WTC11 (cell line): ENCODE measurements at regions not wholly inside any gene's neighbourhood (a gene's known extent, or its start where the extent isn't known, plus 50 kb on each side); places are given as distances from the start of the nearest gene placed in this dataset.

Source experiments
- ATAC-seq: fragments of 200-7000 bp; cut with Tn5 transposase; 2 replicates; pipeline ENCODE4 v1.10.0; 2021; ENCODE audit warnings: mild to moderate bottlenecking, moderate library complexity
- CTCF ChIA-PET: fragments of 300-600 bp; sonication (Branson Sonifier 250); formaldehyde crosslinking; loops from one replicate; lab custom pipeline; 2021; ENCODE audit warnings: antibody characterized with exemption; lab: Charles Lee
- POLR2A ChIA-PET: fragments of 350-600 bp; sonication (Branson Sonifier 250); formaldehyde crosslinking; loops from one replicate; lab custom pipeline; 2021; ENCODE audit warnings: antibody characterized with exemption; lab: Charles Lee
- DNase-seq: peaks from one replicate; pipeline ENCODE4 v3.0.0; 2021; ENCODE audit warnings: low spot score
- H3K27ac Mint-ChIP-seq: 2 replicates; pipeline ENCODE4 v1.8.0; 2021; ENCODE audit warnings: mixed read lengths
- H3K27me3 Mint-ChIP-seq: 2 replicates; pipeline ENCODE4 v1.8.0; 2021; ENCODE audit warnings: low read depth, mild to moderate bottlenecking, moderate library complexity, mixed read lengths
- H3K36me3 Mint-ChIP-seq: 2 replicates; pipeline ENCODE4 v1.8.0; 2021; ENCODE audit warnings: mixed read lengths
- H3K4me1 Mint-ChIP-seq: 2 replicates; pipeline ENCODE4 v1.8.0; 2022; ENCODE audit warnings: mixed read lengths
- H3K4me3 Mint-ChIP-seq: 2 replicates; pipeline ENCODE4 v1.8.0; 2021; ENCODE audit warnings: mild to moderate bottlenecking, moderate library complexity, mixed read lengths
- H3K9me3 Mint-ChIP-seq: 2 replicates; pipeline ENCODE4 v1.8.0; 2021; ENCODE audit warnings: mixed read lengths
- AR ChIP-seq: fragments of 250-450 bp; sonication (Bioruptor Pico); IDR thresholded peaks from 2 replicates; pipeline ENCODE4 v1.9.0; 2021; ENCODE audit warnings: mild to moderate bottlenecking
- CREB1 ChIP-seq: sonication (generic); formaldehyde crosslinking; IDR thresholded peaks from 2 replicates; pipeline ENCODE4 v1.8.0; 2023; ENCODE audit warnings: mild to moderate bottlenecking, missing genetic modification reagents
- E2F5 ChIP-seq: sonication (generic); formaldehyde crosslinking; IDR thresholded peaks from 2 replicates; pipeline ENCODE4 v1.8.1; 2022; ENCODE audit warnings: mild to moderate bottlenecking, moderate library complexity, missing genetic modification reagents
- ELF4 ChIP-seq: sonication (generic); formaldehyde crosslinking; IDR thresholded peaks from 2 replicates; pipeline ENCODE4 v1.8.1; 2022; ENCODE audit warnings: low read depth, mild to moderate bottlenecking, moderate library complexity, missing genetic modification reagents
- EMX1 ChIP-seq: fragments of 250-450 bp; sonication (Bioruptor Pico); IDR thresholded peaks from 2 replicates; pipeline ENCODE4 v1.8.0; 2021; ENCODE audit warnings: mild to moderate bottlenecking
- JUN ChIP-seq: sonication (generic); formaldehyde crosslinking; IDR thresholded peaks from 2 replicates; pipeline ENCODE4 v1.8.0; 2023; ENCODE audit warnings: mild to moderate bottlenecking, missing genetic modification reagents
- NFYB ChIP-seq: sonication (generic); formaldehyde crosslinking; conservative IDR thresholded peaks from 2 replicates; pipeline ENCODE4 v1.8.0; 2022; ENCODE audit warnings: low read depth, missing genetic modification reagents
- NR3C1 ChIP-seq: sonication (generic); formaldehyde crosslinking; conservative IDR thresholded peaks from 2 replicates; pipeline ENCODE4 v1.8.1; 2023; ENCODE audit warnings: low read depth, mild to moderate bottlenecking, missing genetic modification reagents
- RELA ChIP-seq: sonication (generic); formaldehyde crosslinking; IDR thresholded peaks from 2 replicates; pipeline ENCODE4 v1.8.1; 2022; ENCODE audit warnings: missing genetic modification reagents, mild to moderate bottlenecking, borderline replicate concordance
- SOX15 ChIP-seq: fragments of 250-450 bp; sonication (Bioruptor Pico); IDR thresholded peaks from 2 replicates; pipeline ENCODE4 v1.9.0; 2021; ENCODE audit warnings: mild to moderate bottlenecking
- SP1 ChIP-seq: sonication (generic); formaldehyde crosslinking; conservative IDR thresholded peaks from 2 replicates; pipeline ENCODE4 v1.8.1; 2022; ENCODE audit warnings: missing genetic modification reagents
- ZBTB21 ChIP-seq: sonication (generic); formaldehyde crosslinking; IDR thresholded peaks from 2 replicates; pipeline ENCODE4 v1.8.1; 2023; ENCODE audit warnings: mild to moderate bottlenecking, missing genetic modification reagents, borderline replicate concordance
- ZNF219 ChIP-seq: sonication (generic); formaldehyde crosslinking; IDR thresholded peaks from 2 replicates; pipeline ENCODE4 v1.8.0; 2023; ENCODE audit warnings: missing genetic modification reagents, mild to moderate bottlenecking, borderline replicate concordance
- ZNF317 ChIP-seq: sonication (generic); formaldehyde crosslinking; IDR thresholded peaks from 2 replicates; pipeline ENCODE4 v1.8.1; 2023; ENCODE audit warnings: low read depth, mild to moderate bottlenecking, moderate library complexity, missing genetic modification reagents, borderline replicate concordance
- ZNF396 ChIP-seq: fragments of 250-450 bp; sonication (Bioruptor Pico); IDR thresholded peaks from 2 replicates; pipeline ENCODE4 v1.8.0; 2021; ENCODE audit warnings: mild to moderate bottlenecking, moderate library complexity, borderline replicate concordance
- ZNF671 ChIP-seq: fragments of 250-450 bp; sonication (Bioruptor Pico); IDR thresholded peaks from 2 replicates; pipeline ENCODE4 v1.8.0; 2021; ENCODE audit warnings: mild to moderate bottlenecking
- TF ChIP-seq, protein P1 (sequence below): sonication (generic); formaldehyde crosslinking; IDR thresholded peaks from 2 replicates; pipeline ENCODE4 v1.8.0; 2022; ENCODE audit warnings: mild to moderate bottlenecking, missing genetic modification reagents
- TF ChIP-seq, protein P2 (sequence below): sonication (generic); formaldehyde crosslinking; IDR thresholded peaks from 2 replicates; pipeline ENCODE4 v1.8.1; 2023; ENCODE audit warnings: mild to moderate bottlenecking, missing genetic modification reagents, borderline replicate concordance
- TF ChIP-seq, protein P3 (sequence below): sonication (generic); formaldehyde crosslinking; IDR thresholded peaks from 2 replicates; pipeline ENCODE4 v1.8.1; 2022; ENCODE audit warnings: missing genetic modification reagents, borderline replicate concordance

DNA sequence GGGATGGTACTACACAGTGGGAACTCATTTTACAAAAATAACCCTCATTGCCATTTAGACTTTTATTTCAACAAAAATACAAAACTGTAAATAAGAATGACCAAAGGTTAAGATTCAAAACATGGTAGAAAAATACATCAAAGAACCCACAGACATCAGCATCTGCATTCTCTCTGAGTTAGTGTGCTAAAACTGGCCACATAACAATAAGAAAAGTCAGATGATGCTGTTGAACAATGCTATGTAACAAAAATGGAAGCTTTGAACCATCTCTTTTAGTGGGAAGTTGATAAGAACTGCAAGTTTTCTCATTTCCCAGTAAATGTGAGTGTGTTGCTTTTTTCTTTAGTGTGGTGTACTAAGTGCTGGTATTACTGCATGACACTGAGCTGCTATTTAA lies 888.4 kb upstream of the EPHA5 start:
- H3K36me3 Mint-ChIP-seq = no peaks in the 10 kb centered on the region
- no peak overlapping the region for H3K27ac Mint-ChIP-seq
- CTCF ChIA-PET = no interaction called here
- no peak for DNase-seq
- no peaks in the 10 kb centered on the region for H3K27me3 Mint-ChIP-seq
- H3K9me3 Mint-ChIP-seq = peaks cover 21% of the 10 kb centered on the region
- POLR2A ChIA-PET = interaction anchor here (0.9 to 1.4 kb wide), 2 partner anchors 16 to 42 kb away, joined by 3 to 4 read pairs; no protein-coding TSS in a partner anchor
- peaks cover 5% of the 10 kb centered on the region; the same call in 1 of the 2 replicates for H3K4me1 Mint-ChIP-seq
- TF ChIP-seq, protein P1, sequence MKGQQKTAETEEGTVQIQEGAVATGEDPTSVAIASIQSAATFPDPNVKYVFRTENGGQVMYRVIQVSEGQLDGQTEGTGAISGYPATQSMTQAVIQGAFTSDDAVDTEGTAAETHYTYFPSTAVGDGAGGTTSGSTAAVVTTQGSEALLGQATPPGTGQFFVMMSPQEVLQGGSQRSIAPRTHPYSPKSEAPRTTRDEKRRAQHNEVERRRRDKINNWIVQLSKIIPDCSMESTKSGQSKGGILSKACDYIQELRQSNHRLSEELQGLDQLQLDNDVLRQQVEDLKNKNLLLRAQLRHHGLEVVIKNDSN (CRISPR knock-in tag) = no peak
- no peak for TF ChIP-seq NFYB (CRISPR knock-in tag)
- no peak for TF ChIP-seq SOX15 (CRISPR knock-in tag)
- TF ChIP-seq ZBTB21 (CRISPR knock-in tag) = no peak
- no peak for TF ChIP-seq RELA
- no peak for TF ChIP-seq NR3C1 (CRISPR knock-in tag)
- TF ChIP-seq AR = no peak
- no peak for TF ChIP-seq JUN (CRISPR knock-in tag)
- ATAC-seq = no peak
- H3K4me3 Mint-ChIP-seq = no peak overlapping the region

DNA sequence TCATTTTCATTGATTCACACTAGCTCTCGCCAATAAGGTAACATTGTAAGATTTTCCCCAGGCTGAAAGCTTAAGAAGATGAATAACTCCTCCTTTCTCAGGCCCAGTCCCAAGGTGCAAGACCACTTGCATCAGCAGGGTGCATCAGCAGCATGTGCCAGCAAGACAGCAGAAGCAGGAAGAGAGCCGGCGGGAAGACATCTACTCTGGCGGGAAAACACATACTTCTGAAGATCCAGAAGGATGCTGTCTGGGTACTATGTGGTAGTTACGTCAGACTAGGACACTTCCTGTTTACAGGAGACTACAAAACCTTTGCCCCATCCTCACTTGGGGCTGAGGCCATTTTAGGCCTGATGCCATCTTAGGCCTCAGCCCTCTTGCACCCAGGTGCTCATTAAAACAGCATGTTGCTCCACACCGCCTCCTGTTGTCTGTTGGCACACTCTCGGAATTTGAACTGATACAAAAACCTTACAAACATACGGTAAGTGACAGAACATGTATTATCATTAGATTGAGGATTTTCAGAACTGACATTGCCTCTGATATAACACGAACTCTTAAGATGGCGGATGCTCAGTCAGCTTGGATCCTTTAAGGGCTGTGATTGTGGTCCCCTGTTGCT lies 886.5 kb upstream of the EPHA5 start:
- DNase-seq (no peak), ATAC-seq (no peak)
- Mint-ChIP-seq H3K4me1 (peaks cover 5% of the 10 kb centered on the region; the same call in 1 of the 2 replicates), H3K27me3 (no peaks in the 10 kb centered on the region), H3K27ac (no peak overlapping the region), H3K4me3 (no peak overlapping the region), H3K9me3 (peaks cover 28% of the 10 kb centered on the region), H3K36me3 (peaks cover 2% of the 10 kb centered on the region)
- ChIA-PET CTCF (no interaction called here), POLR2A (no interaction called here)
- TF ChIP-seq ELF4 (CRISPR knock-in tag) (no peak), EMX1 (CRISPR knock-in tag) (no peak), ZNF219 (CRISPR knock-in tag) (no peak), CREB1 (no peak), SOX15 (CRISPR knock-in tag) (no peak), SP1 (no peak), AR (no peak), ZNF317 (CRISPR knock-in tag) (no peak), E2F5 (CRISPR knock-in tag) (no peak), ZNF396 (CRISPR knock-in tag) (no peak), ZNF671 (CRISPR knock-in tag) (no peak)
- TF ChIP-seq, protein P2, sequence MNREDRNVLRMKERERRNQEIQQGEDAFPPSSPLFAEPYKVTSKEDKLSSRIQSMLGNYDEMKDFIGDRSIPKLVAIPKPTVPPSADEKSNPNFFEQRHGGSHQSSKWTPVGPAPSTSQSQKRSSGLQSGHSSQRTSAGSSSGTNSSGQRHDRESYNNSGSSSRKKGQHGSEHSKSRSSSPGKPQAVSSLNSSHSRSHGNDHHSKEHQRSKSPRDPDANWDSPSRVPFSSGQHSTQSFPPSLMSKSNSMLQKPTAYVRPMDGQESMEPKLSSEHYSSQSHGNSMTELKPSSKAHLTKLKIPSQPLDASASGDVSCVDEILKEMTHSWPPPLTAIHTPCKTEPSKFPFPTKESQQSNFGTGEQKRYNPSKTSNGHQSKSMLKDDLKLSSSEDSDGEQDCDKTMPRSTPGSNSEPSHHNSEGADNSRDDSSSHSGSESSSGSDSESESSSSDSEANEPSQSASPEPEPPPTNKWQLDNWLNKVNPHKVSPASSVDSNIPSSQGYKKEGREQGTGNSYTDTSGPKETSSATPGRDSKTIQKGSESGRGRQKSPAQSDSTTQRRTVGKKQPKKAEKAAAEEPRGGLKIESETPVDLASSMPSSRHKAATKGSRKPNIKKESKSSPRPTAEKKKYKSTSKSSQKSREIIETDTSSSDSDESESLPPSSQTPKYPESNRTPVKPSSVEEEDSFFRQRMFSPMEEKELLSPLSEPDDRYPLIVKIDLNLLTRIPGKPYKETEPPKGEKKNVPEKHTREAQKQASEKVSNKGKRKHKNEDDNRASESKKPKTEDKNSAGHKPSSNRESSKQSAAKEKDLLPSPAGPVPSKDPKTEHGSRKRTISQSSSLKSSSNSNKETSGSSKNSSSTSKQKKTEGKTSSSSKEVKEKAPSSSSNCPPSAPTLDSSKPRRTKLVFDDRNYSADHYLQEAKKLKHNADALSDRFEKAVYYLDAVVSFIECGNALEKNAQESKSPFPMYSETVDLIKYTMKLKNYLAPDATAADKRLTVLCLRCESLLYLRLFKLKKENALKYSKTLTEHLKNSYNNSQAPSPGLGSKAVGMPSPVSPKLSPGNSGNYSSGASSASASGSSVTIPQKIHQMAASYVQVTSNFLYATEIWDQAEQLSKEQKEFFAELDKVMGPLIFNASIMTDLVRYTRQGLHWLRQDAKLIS (CRISPR knock-in tag) = no peak
- TF ChIP-seq, protein P1 (CRISPR knock-in tag) = no peak
- TF ChIP-seq, protein P3, sequence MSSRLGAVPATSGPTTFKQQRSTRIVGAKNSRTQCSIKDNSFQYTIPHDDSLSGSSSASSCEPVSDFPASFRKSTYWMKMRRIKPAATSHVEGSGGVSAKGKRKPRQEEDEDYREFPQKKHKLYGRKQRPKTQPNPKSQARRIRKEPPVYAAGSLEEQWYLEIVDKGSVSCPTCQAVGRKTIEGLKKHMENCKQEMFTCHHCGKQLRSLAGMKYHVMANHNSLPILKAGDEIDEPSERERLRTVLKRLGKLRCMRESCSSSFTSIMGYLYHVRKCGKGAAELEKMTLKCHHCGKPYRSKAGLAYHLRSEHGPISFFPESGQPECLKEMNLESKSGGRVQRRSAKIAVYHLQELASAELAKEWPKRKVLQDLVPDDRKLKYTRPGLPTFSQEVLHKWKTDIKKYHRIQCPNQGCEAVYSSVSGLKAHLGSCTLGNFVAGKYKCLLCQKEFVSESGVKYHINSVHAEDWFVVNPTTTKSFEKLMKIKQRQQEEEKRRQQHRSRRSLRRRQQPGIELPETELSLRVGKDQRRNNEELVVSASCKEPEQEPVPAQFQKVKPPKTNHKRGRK (CRISPR knock-in tag) = no peak
